MM.1S (cell line): ENCODE measurements at regions not wholly inside any gene's neighbourhood (a gene's known extent, or its start where the extent isn't known, plus 50 kb on each side); places are given as distances from the start of the nearest gene placed in this dataset.

Experiments used
- CTCF ChIP-seq: fragments of 300-600 bp; sonication (generic); IDR thresholded peaks from 2 replicates; pipeline ENCODE4 v1.5.1; 2016; ENCODE audit warnings: antibody characterized with exemption, low read length, mixed read lengths
- EZH2phosphoT487 ChIP-seq: fragments of 300-600 bp; sonication (generic); IDR thresholded peaks from 2 replicates; pipeline ENCODE4 v1.6.1; 2018; ENCODE audit warnings: antibody characterized with exemption, low read length

- TF ChIP-seq EZH2phosphoT487 (no peak), CTCF (no peak)
Measured at GRCh38 chr16:52141871-52142270, 405.1 kb downstream of the TOX3 start.
